Smooth muscle cell (in vitro differentiated cells): ENCODE measurements at regions not wholly inside any gene's neighbourhood (a gene's known extent, or its start where the extent isn't known, plus 50 kb on each side); places are given as distances from the start of the nearest gene placed in this dataset.

Source experiments
- DNase-seq: peaks from one replicate; lab custom pipeline; 2025; ENCODE audit not compliant: unreplicated experiment; lab: John Stamatoyannopoulos, UW
- H2AFZ ChIP-seq: fragments of 200-600 bp; sonication (generic); 2 replicates; pipeline ENCODE4 v1.6.0; 2016; ENCODE audit warnings: antibody characterized with exemption, low read depth, mild to moderate bottlenecking
- H3F3A ChIP-seq: fragments of 200-600 bp; sonication (generic); 2 replicates; pipeline ENCODE4 v1.6.0; 2017; ENCODE audit warnings: antibody characterized with exemption, low read depth
- H3K27ac ChIP-seq: fragments of 200-600 bp; sonication (generic); 2 replicates; pipeline ENCODE4 v1.5.1; 2016; ENCODE audit warnings: low read depth, mild to moderate bottlenecking
- H3K27me3 ChIP-seq: fragments of 200-600 bp; sonication (generic); 2 replicates; pipeline ENCODE4 v1.6.1; 2016; ENCODE audit warnings: low read depth, mild to moderate bottlenecking
- H3K36me3 ChIP-seq: fragments of 200-600 bp; sonication (generic); 2 replicates; pipeline ENCODE4 v1.5.1; 2016; ENCODE audit warnings: low read depth
- H3K4me1 ChIP-seq: fragments of 200-600 bp; sonication (generic); 2 replicates; pipeline ENCODE4 v1.5.1; 2016; ENCODE audit warnings: low read depth
- H3K4me2 ChIP-seq: fragments of 200-600 bp; sonication (generic); 2 replicates; pipeline ENCODE4 v1.6.0; 2016; ENCODE audit warnings: mild to moderate bottlenecking
- H3K4me3 ChIP-seq: fragments of 200-600 bp; sonication (generic); 2 replicates; pipeline ENCODE4 v1.5.1; 2016; ENCODE audit warnings: mild to moderate bottlenecking
- H3K79me2 ChIP-seq: fragments of 200-600 bp; sonication (generic); 2 replicates; pipeline ENCODE4 v1.6.0; 2016; ENCODE audit warnings: low read depth, mild to moderate bottlenecking
- H3K9ac ChIP-seq: fragments of 200-600 bp; sonication (generic); 2 replicates; pipeline ENCODE4 v1.6.0; 2016; ENCODE audit warnings: low read depth
- H3K9me3 ChIP-seq: fragments of 200-600 bp; sonication (generic); replicated peaks from 2 replicates; pipeline ENCODE4 v1.5.1; 2016; ENCODE audit warnings: low read depth
- H4K20me1 ChIP-seq: fragments of 200-600 bp; sonication (generic); 2 replicates; pipeline ENCODE4 v1.6.0; 2016; ENCODE audit warnings: low read depth
- CTCF ChIP-seq: fragments of 200-600 bp; sonication (generic); IDR thresholded peaks from 2 replicates; pipeline ENCODE4 v1.5.1; 2017; ENCODE audit warnings: borderline replicate concordance, mild to moderate bottlenecking, antibody characterized with exemption; ENCODE audit not compliant: insufficient read depth, poor library complexity, severe bottlenecking
- WGBS: methylation state at CpG from one replicate; pipeline ENCODE4 v1.1.7; 2016; ENCODE audit warnings: low lambda C conversion rate; 5-methylcytosine and 5-hydroxymethylcytosine counted together

GRCh38 chr15:26096581-26096980 is 233.5 kb upstream of the ATP10A start:
- 38% methylated on average over 3 of the region's 3 CpGs for WGBS
- Histone ChIP-seq H3K79me2 (no peaks in the 10 kb centered on the region), H3K4me2 (no peak overlapping the region), H3F3A (no peaks in the 10 kb centered on the region), H3K9ac (no peak overlapping the region), H3K36me3 (no peaks in the 10 kb centered on the region), H2AFZ (no peak overlapping the region), H3K27ac (no peak overlapping the region), H3K9me3 (no peaks in the 10 kb centered on the region), H3K4me3 (no peak overlapping the region), H4K20me1 (no peaks in the 10 kb centered on the region), H3K4me1 (no peaks in the 10 kb centered on the region), H3K27me3 (no peaks in the 10 kb centered on the region)
- TF ChIP-seq CTCF = no peak
- DNase-seq = no peak

- no peaks in the 10 kb centered on the region for H4K20me1 ChIP-seq
- WGBS = 54% methylated on average over 24 of the region's 24 CpGs
- no peaks in the 10 kb centered on the region for H3K9me3 ChIP-seq
- no peak for DNase-seq
- no peaks in the 10 kb centered on the region for H3K27me3 ChIP-seq
- H3K4me3 ChIP-seq = no peak overlapping the region
- peak; percentile 31 for TF ChIP-seq CTCF
- peak overlapping the region; percentile 17 for H3K4me2 ChIP-seq
- no peak overlapping the region for H2AFZ ChIP-seq
- no peaks in the 10 kb centered on the region for H3F3A ChIP-seq
- H3K9ac ChIP-seq = no peak overlapping the region
- H3K4me1 ChIP-seq = no peaks in the 10 kb centered on the region
- H3K27ac ChIP-seq = no peak overlapping the region
- H3K36me3 ChIP-seq = no peaks in the 10 kb centered on the region
- H3K79me2 ChIP-seq = no peaks in the 10 kb centered on the region
These were observed 232.7 kb upstream of the ATP10A start for GRCh38 chr15:26095710-26096330.

- no peak for TF ChIP-seq CTCF
- 58% methylated on average over 4 of the region's 4 CpGs for WGBS
- no peak overlapping the region for H3K4me2 ChIP-seq
These were observed 228.1 kb upstream of the ATP10A start for GRCh38 chr15:26091184-26091583.

GRCh38 chr15:26087881-26088280 is 224.8 kb upstream of the ATP10A start:
- peak overlapping the region; percentile 81 for H3K27ac ChIP-seq
- TF ChIP-seq CTCF = no peak
- 98% methylated on average over 2 of the region's 2 CpGs for WGBS

More at GRCh38 chr15:26091184-26091583, 228.1 kb upstream of the ATP10A start:
- Histone ChIP-seq H3K79me2 (no peaks in the 10 kb centered on the region), H3K9me3 (no peaks in the 10 kb centered on the region), H3K27ac (peak overlapping the region; percentile 1), H4K20me1 (no peaks in the 10 kb centered on the region), H3K4me3 (no peak overlapping the region), H3F3A (no peaks in the 10 kb centered on the region), H3K9ac (no peak overlapping the region), H2AFZ (no peak overlapping the region), H3K36me3 (no peaks in the 10 kb centered on the region), H3K4me1 (peaks cover 10% of the 10 kb centered on the region), H3K27me3 (no peaks in the 10 kb centered on the region)
- DNase-seq = no peak

More at GRCh38 chr15:26087881-26088280, 224.8 kb upstream of the ATP10A start:
- Histone ChIP-seq H2AFZ (no peak overlapping the region), H3K4me1 (peaks cover 23% of the 10 kb centered on the region), H3K27me3 (no peaks in the 10 kb centered on the region), H4K20me1 (no peaks in the 10 kb centered on the region), H3K4me3 (no peak overlapping the region), H3K9me3 (no peaks in the 10 kb centered on the region), H3K79me2 (no peaks in the 10 kb centered on the region), H3K9ac (peak overlapping the region; percentile 46), H3K36me3 (no peaks in the 10 kb centered on the region), H3F3A (no peaks in the 10 kb centered on the region), H3K4me2 (peak overlapping the region; percentile 64)
- no peak for DNase-seq
